ENCODE measurements at regions not wholly inside any gene's neighbourhood (a gene's known extent, or its start where the extent isn't known, plus 50 kb on each side); places are given as distances from the start of the nearest gene placed in this dataset.
"Not testable (repeated sequence)": the region's sequence is repeated elsewhere in the genome, so short reads cannot be mapped to it uniquely, and the experiment has no call there.

DNA sequence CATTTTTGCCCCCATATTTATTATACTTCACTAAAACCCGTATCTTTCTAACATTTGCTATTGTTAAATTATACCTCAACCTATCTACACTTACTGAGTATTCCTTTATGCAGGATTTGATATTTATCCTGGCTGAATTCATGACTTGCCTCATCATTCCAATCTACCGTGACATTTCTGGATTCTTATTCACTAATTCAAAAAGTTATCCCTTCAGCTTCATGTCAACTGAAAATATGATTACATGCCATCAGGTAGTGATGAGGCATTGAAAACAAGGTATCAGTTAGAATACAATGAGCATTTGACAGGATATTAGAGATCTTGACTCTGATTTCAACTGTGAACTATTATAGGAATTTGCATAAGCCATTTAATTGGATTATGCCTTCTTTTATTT lies 2171.9 kb upstream of the WWC1 start:
- TF ChIP-seq, protein P1, sequence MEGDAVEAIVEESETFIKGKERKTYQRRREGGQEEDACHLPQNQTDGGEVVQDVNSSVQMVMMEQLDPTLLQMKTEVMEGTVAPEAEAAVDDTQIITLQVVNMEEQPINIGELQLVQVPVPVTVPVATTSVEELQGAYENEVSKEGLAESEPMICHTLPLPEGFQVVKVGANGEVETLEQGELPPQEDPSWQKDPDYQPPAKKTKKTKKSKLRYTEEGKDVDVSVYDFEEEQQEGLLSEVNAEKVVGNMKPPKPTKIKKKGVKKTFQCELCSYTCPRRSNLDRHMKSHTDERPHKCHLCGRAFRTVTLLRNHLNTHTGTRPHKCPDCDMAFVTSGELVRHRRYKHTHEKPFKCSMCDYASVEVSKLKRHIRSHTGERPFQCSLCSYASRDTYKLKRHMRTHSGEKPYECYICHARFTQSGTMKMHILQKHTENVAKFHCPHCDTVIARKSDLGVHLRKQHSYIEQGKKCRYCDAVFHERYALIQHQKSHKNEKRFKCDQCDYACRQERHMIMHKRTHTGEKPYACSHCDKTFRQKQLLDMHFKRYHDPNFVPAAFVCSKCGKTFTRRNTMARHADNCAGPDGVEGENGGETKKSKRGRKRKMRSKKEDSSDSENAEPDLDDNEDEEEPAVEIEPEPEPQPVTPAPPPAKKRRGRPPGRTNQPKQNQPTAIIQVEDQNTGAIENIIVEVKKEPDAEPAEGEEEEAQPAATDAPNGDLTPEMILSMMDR (IDR thresholded peaks at IDR 0.05; ENCODE audit: extremely low read depth, insufficient read depth, missing control alignments), result no peak
- DNase-seq (ENCODE audit: low spot score), result no peak
- in situ Hi-C loops (cut with MboI; ENCODE audit: low pct_unique_long_range_greater_than_20kb, low sequenced_read_pairs, unreplicated experiment), result no loop called here

DNA sequence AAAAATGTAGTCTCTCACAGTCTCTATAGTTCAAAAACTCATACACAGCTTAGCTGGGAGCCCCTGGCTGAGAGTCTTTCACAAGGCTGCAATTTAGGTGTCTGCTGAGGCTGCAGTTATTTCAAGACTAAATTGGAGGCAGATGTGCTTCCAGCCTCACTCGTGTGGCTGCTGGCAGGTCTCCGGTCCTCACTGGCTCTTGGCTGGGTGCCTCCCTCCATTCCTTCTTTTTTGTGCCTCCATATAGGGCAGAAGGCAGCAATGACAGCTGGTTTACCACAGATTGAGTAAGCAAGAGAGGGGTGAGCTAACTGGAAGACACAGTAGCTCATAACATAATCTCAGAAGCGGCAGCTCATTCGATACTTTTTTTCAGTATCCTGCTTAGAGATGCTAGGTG lies 2167.7 kb upstream of the WWC1 start:
- TF ChIP-seq, protein P1 (IDR thresholded peaks at IDR 0.05; ENCODE audit: extremely low read depth, insufficient read depth, missing control alignments), result no peak
- in situ Hi-C loops (cut with MboI; ENCODE audit: low pct_unique_long_range_greater_than_20kb, low sequenced_read_pairs, unreplicated experiment), result no loop called here
- no peak for DNase-seq (ENCODE audit: low spot score)

DNA sequence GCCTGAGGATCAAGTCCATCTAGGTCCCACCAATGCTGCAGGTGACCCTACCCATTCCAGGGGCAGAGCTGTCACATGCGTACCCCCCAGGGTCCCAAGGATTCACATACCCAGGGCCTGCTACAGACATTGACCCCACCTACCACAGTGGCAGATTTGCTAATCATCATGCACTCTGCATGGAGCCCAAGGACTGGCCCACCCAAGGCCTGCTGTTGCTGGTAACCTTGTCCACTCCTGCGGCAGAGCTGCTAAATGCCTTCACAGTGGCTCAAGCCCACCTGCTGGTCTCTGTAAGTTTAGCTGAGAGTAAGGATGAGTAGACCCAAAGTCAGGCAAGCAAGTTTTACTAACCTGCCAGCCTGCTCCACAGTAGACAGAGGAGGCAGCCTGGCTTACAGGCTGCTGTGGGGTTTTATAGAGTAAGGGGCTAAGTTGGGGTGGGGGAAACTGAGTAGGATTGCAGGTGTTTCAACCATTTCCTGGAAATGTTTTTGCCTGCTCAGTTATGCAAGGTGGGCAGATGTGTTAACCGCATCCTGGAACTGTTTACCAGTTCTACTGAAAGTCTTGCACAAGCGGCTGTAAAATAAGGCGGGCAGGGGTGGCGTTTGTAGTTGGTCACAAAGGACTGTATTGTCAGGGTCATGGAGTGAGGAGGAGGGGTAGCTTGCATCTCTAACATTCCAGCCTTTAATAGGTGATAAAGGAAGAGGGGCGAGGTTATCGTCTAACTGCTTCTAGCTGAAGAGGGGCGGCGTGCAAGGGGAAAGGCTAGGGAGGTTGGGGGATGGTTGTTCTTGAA lies 2163.5 kb upstream of the WWC1 start:
- TF ChIP-seq, protein P1 (IDR thresholded peaks at IDR 0.05; ENCODE audit: extremely low read depth, insufficient read depth, missing control alignments), result no peak
- no peak for DNase-seq (ENCODE audit: low spot score)
- in situ Hi-C loops (cut with MboI; ENCODE audit: low pct_unique_long_range_greater_than_20kb, low sequenced_read_pairs, unreplicated experiment), result no loop called here

DNA sequence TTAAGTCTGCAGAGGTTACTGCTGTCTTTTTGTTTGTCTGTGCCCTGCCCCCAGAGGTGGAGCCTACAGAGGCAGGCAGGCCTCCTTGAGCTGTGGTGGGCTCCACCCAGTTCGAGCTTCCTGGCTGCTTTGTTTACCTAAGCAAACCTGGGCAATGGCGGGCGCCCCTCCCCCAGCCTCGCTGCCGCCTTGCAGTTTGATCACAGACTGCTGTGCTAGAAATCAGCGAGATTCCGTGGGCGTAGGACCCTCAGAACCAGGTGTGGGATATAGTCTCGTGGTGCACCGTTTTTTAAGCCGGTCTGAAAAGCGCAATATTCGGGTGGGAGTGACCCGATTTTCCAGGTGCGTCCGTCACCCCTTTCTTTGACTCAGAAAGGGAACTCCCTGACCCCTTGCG lies 2146.3 kb upstream of the WWC1 start:
- DNase-seq (ENCODE audit: low spot score); in situ Hi-C loops (cut with MboI; ENCODE audit: low pct_unique_long_range_greater_than_20kb, low sequenced_read_pairs, unreplicated experiment): not testable (repeated sequence)

DNA sequence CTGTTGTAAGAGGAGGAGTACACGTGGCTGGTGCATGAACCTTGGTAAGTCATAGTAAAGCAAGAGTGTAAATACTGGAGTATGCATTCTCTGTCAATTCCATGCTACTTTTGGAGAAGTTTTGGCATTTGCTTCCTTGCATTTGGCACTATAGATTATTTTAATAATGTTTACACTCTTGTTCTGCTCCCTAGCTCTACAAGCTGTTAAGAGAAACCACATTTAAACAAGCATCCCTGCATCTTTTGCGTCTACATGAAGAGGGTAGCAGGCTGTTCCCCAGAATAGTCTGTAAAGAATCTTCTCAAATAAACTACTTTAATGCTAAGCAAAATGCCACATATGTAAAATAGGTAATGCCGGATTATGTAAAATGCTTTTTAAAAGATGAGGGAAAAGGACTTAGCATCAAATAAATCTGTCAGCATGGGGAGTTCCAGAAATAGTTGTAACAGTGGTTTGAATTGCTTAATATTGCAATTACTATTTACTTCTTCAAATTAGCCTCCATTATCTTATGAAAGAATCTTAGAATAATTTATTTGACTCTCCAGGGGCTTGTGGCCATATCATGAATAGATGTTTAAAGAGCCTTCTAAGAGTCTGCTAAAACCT lies 2127.3 kb upstream of the WWC1 start:
- in situ Hi-C loops (cut with MboI; ENCODE audit: low pct_unique_long_range_greater_than_20kb, low sequenced_read_pairs, unreplicated experiment), result no loop called here
- DNase-seq (ENCODE audit: low spot score), result no peak

DNA sequence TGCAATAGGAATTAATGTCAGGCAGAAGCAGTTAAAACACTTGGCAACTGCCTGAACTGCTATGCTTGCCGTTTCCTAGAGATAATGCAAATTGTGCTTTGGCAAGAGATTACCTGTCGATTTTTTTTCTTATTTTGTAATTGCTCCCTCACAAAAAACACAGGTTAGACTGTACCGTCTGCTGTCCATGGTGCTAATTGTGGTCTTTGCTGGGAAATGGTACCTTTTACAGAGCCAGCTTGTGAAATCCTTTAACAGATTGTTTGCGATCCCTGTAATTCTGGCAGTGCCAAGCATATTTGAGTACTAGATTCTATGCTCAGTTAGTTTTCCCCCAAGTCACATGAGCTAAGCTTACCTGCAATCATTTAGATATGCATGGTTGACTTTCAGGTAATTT lies 2125.8 kb upstream of the WWC1 start:
- in situ Hi-C loops (cut with MboI; ENCODE audit: low pct_unique_long_range_greater_than_20kb, low sequenced_read_pairs, unreplicated experiment), result no loop called here
- TF ChIP-seq, protein P1 (IDR thresholded peaks at IDR 0.05; ENCODE audit: extremely low read depth, insufficient read depth, missing control alignments), result no peak
- no peak for DNase-seq (ENCODE audit: low spot score)

More for the DNA sequence above, 2127.3 kb upstream of the WWC1 start:
- TF ChIP-seq, protein P1 (IDR thresholded peaks at IDR 0.05; ENCODE audit: extremely low read depth, insufficient read depth, missing control alignments), result no peak

DNA sequence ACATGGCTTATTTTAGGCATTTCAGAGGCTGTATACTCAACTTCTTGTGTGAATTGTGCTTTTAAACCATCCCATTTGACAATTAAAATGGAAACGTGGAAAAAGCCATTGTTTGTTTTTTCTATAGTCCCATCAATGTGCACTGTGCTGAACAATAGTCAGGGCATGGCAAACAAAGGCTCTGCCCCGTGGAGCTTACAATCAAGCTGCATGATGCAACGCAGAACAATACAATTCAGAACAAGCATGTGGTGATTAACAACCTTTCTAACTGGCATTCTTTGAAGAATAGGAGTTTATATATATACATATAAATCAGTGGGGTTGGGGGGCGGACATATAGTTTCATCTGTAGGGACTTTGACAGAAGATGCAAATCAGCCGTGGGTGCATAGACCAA lies 2125.4 kb upstream of the WWC1 start:
- in situ Hi-C loops (cut with MboI; ENCODE audit: low pct_unique_long_range_greater_than_20kb, low sequenced_read_pairs, unreplicated experiment), result no loop called here

More for the DNA sequence above, 2125.4 kb upstream of the WWC1 start:
- DNase-seq (ENCODE audit: low spot score), result no peak
- TF ChIP-seq, protein P1 (IDR thresholded peaks at IDR 0.05; ENCODE audit: extremely low read depth, insufficient read depth, missing control alignments), result no peak
